ENCODE measurements at regions not wholly inside any gene's neighbourhood (a gene's known extent, or its start where the extent isn't known, plus 50 kb on each side); places are given as distances from the start of the nearest gene placed in this dataset.

GRCh38 chr1:189681252-189681919 is 796.3 kb downstream of the BRINP3 start:
- no peaks in the 10 kb centered on the region for H3K9me3 Mint-ChIP-seq
- H3K27ac Mint-ChIP-seq: no peak overlapping the region
- no peak overlapping the region for H3K4me3 Mint-ChIP-seq
- TF ChIP-seq CTCF (IDR thresholded peaks at IDR 0.05): no peak
- no peak for DNase-seq
- no peaks in the 10 kb centered on the region for H3K4me1 Mint-ChIP-seq
- no peaks in the 10 kb centered on the region for H3K27me3 Mint-ChIP-seq (ENCODE audit: low read depth, poor library complexity)
- no peaks in the 10 kb centered on the region for H3K36me3 Mint-ChIP-seq (ENCODE audit: low read depth)

GRCh38 chr1:189682591-189682990 is 795.1 kb downstream of the BRINP3 start:
- H3K27me3 Mint-ChIP-seq (ENCODE audit: low read depth, poor library complexity): no peaks in the 10 kb centered on the region
- no peak overlapping the region for H3K4me3 Mint-ChIP-seq
- H3K27ac Mint-ChIP-seq: no peak overlapping the region
- peaks cover 4% of the 10 kb centered on the region for H3K9me3 Mint-ChIP-seq
- H3K36me3 Mint-ChIP-seq (ENCODE audit: low read depth): no peaks in the 10 kb centered on the region
- no peaks in the 10 kb centered on the region for H3K4me1 Mint-ChIP-seq
- no peak for TF ChIP-seq CTCF (IDR thresholded peaks at IDR 0.05)
- no peak for DNase-seq

- no peaks in the 10 kb centered on the region for H3K4me1 Mint-ChIP-seq
- H3K27ac Mint-ChIP-seq: no peak overlapping the region
- peaks cover 9% of the 10 kb centered on the region for H3K9me3 Mint-ChIP-seq
- H3K4me3 Mint-ChIP-seq: no peak overlapping the region
- H3K36me3 Mint-ChIP-seq (ENCODE audit: low read depth): no peaks in the 10 kb centered on the region
- no peak for TF ChIP-seq CTCF (IDR thresholded peaks at IDR 0.05)
- no peaks in the 10 kb centered on the region for H3K27me3 Mint-ChIP-seq (ENCODE audit: low read depth, poor library complexity)
- no peak for DNase-seq
Observed at GRCh38 chr1:189686288-189686687, 791.4 kb downstream of the BRINP3 start.

- no peak for DNase-seq
- Mint-ChIP-seq H3K27ac (no peak overlapping the region), H3K36me3 (ENCODE audit: low read depth) (no peaks in the 10 kb centered on the region), H3K4me3 (no peak overlapping the region), H3K27me3 (ENCODE audit: low read depth, poor library complexity) (no peaks in the 10 kb centered on the region), H3K4me1 (no peaks in the 10 kb centered on the region), H3K9me3 (peaks cover under 1% of the 10 kb centered on the region)
- no peak for TF ChIP-seq CTCF (IDR thresholded peaks at IDR 0.05)
Observed at GRCh38 chr1:189693140-189693539, 784.5 kb downstream of the BRINP3 start.

GRCh38 chr1:189696297-189696696 is 781.4 kb downstream of the BRINP3 start:
- no peak for DNase-seq
- no peaks in the 10 kb centered on the region for H3K27me3 Mint-ChIP-seq (ENCODE audit: low read depth, poor library complexity)
- H3K27ac Mint-ChIP-seq: no peak overlapping the region
- H3K4me1 Mint-ChIP-seq: no peaks in the 10 kb centered on the region
- H3K4me3 Mint-ChIP-seq: no peak overlapping the region
- H3K36me3 Mint-ChIP-seq (ENCODE audit: low read depth): no peaks in the 10 kb centered on the region
- TF ChIP-seq CTCF (IDR thresholded peaks at IDR 0.05): no peak
- H3K9me3 Mint-ChIP-seq: no peaks in the 10 kb centered on the region

GRCh38 chr1:189697113-189697512 is 780.6 kb downstream of the BRINP3 start:
- Mint-ChIP-seq H3K27me3 (ENCODE audit: low read depth, poor library complexity) (no peaks in the 10 kb centered on the region), H3K4me1 (no peaks in the 10 kb centered on the region), H3K36me3 (ENCODE audit: low read depth) (no peaks in the 10 kb centered on the region), H3K4me3 (no peak overlapping the region), H3K9me3 (no peaks in the 10 kb centered on the region), H3K27ac (no peak overlapping the region)
- no peak for TF ChIP-seq CTCF (IDR thresholded peaks at IDR 0.05)
- DNase-seq: no peak

Measured in nephron progenitor cell (in vitro differentiated cells).